DMS153 treated with DMSO at 0.1 percent for 48 hours (cell line): ENCODE measurements at regions not wholly inside any gene's neighbourhood (a gene's known extent, or its start where the extent isn't known, plus 50 kb on each side); places are given as distances from the start of the nearest gene placed in this dataset.
"Not testable (repeated sequence)": the region's sequence is repeated elsewhere in the genome, so short reads cannot be mapped to it uniquely, and the experiment has no call there.

ENCODE experiments used
- DNase-seq: peaks from one replicate; lab custom pipeline; 2025; ENCODE audit not compliant: unreplicated experiment; lab: John Stamatoyannopoulos, UW

GRCh38 chr2:238775591-238775990 lies 72.3 kb upstream of the TWIST2 start:
- no peak for DNase-seq

DNA sequence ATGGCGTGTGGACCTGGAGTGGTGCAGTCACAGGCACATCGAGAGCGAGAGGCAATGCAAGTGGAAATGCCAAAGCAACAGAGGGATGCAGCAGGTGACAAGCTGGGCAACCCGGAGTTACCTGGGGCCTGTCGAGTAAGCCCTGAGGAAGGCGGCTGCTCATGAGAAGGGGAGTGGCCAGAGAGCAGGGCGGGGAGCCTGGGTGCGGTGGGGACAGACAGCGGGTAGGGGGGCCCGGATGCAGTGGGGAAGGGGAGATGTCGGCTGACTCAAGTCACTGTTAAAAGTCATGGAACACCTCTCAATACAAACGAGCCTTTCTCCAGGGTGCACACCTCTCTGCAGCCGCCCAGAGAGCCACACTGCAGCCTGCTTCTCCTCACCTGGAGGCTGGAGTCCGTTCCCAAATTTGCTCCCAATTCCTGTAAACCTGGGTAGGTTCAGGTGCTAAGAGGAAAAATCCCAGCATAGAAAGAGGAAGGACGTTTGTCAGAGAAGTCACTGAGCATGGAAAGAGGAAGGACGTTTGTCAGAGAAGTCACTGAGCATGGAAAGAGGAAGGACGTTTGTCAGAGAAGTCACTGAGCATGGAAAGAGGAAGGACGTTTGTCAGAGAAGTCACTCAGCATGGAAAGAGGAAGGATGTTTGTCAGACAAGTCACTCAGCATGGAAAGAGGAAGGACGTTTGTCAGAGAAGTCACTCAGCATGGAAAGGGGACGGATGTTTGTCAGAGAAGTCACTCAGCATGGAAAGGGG lies 71.7 kb upstream of the TWIST2 start:
- no peak for DNase-seq

DNA sequence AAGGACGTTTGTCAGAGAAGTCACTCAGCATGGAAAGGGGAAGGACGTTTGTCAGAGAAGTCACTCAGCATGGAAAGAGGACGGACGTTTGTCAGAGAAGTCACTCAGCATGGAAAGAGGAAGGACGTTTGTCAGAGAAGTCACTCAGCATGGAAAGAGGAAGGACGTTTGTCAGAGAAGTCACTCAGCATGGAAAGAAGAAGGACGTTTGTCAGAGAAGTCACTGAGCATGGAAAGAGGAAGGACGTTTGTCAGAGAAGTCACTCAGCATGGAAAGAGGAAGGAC lies 71.2 kb upstream of the TWIST2 start:
- DNase-seq: not testable (repeated sequence)

DNA sequence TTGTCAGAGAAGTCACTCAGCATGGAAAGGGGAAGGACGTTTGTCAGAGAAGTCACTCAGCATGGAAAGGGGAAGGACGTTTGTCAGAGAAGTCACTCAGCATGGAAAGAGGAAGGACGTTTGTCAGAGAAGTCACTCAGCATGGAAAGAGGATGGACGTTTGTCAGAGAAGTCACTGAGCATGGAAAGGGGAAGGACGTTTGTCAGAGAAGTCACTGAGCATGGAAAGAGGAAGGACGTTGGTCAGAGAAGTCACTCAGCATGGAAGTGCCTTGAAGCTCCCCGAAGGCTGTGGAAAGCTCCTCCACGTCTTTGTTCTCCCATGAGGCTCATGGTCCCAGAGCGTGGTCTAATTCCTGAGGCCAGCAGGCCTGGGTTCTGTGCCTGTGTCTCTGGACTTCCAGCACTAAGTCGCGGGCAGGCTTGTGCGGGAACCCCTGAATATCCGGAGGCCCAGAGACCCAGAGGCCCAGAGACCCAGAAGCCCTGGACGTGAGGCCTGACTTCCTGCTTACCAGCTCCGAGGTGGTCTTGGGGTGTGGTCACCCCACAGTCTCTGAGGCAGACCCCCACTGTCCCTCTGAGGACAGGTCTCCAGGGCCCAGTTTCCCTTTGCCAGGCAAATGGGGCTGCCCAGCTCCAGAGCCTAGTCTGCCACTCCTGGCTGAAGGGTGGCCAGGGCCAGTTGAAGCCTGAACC lies 70.4 kb upstream of the TWIST2 start:
- DNase-seq: no peak

DNA sequence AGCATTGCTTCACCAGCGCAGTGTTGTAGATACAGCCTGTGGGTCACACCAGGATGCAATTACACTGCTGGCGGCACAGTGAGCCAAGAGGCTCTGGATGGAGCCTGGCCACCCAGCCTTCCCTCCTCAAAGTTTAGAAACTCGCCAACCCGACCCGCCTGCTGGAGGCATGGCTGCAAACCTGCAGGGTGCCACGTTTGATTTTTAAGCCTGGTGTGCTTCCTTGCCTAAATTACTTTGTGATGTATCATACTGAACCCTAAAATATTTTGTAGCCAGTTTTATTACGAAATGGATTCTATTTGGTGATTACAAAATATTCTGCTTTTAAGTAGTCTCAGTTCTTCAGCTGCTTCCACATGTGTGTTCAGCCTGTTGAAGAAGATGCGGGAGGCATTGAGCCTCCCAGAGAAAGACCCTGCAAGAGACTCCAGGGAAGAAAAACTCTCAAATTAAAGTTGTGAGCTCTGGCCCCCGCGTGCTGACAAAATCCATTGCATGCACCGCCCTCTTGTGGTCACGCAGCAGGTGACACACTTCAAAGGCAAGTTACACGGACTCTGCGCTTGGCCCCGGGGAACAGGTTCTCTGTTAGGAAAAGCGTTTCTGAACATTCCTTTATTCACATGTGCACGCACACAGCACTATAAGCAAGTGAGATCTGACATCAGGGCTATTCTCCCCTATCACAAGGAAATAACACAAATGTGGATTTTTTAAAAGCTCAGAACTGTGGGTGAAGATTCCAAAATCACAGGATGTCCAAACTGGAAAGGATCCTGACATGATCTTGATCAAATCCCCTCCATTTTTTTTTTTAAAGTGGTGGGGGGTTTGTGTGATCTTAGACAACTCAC lies 63.0 kb upstream of the TWIST2 start:
- DNase-seq: peak; percentile 43

- no peak for DNase-seq
These were observed 62.4 kb upstream of the TWIST2 start for GRCh38 chr2:238785528-238785860.

GRCh38 chr2:238786379-238786778 lies 61.5 kb upstream of the TWIST2 start:
- no peak for DNase-seq

GRCh38 chr2:238786792-238787490 lies 60.9 kb upstream of the TWIST2 start:
- no peak for DNase-seq

DNA sequence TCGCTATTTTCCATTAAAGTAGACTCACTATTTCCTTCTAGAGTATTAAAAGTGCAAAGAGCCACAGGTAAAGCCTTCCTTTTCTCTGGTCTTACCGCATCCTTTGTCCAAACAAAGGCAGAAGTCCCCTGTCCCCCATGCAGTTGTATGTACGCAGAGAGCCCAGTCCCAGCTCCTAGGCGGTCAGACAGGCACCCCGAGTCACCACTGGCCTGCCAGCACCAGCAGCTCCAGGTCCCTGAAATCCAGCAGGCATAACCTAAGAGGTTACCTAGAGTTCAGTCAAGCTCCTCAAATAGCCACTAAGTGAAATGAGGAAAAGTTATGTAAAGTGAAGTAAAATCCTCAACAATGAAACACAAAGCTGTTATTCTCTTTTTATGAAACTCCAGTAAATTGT lies 60.4 kb upstream of the TWIST2 start:
- DNase-seq: no peak

DNA sequence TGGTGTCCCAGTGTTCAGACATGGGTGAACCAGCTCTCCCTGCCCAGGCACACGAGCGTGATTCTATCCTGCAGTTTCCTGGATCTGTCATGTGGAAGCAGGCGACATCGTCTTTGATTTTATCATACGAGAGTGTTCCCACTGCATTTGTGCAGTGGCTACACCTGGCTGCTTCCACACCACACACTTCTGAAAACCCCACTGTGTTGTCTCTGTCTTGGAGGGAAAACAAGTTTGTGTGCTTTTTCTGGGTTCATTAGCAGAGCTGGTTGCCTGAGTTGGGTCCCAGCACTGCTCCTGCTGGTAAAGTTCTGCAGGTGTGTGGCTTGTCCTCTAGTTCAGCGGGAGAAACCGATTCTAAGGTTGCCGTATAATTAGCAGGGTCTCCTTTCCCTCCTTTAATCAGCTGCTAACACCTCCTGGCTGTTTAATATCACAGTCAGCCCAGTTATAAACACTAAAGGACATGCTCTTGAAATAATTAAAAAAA lies 58.5 kb upstream of the TWIST2 start:
- no peak for DNase-seq

DNA sequence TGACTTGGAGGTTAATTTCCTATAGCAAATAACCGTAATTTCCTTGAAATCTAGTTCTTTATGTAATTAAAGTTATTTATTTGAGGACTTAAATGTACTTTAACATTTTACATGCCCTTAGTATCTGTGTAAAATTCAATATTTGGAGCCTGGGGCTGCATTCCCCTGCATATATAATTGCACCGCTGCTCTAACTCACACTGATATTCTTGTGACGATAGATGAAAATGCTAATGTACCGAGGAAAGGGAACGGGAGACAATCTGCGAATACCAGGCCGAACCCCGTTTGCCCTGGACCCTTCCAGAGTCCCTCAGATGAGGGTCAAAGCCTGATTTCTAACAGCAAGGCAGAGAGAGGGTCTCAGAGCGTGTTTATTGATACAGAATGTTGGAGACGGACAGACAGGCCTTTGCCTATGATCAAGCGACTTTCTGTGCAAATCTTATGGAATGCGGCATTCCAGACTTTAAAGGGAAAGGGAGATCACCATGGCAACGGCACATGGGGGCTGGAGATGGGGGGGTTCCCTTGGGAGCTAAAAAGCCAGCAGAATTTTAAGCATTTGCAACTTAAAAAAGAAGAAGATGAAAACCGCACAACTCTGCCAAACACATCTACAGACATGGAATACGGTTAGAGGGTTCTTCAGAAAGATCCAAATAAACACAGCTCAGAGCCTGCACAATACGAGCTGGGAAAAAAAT lies 57.6 kb upstream of the TWIST2 start:
- DNase-seq: no peak

- no peak for DNase-seq
These were observed 57.1 kb upstream of the TWIST2 start for GRCh38 chr2:238790833-238791230.

- no peak for DNase-seq
These were observed 56.5 kb upstream of the TWIST2 start for GRCh38 chr2:238791354-238791753.

GRCh38 chr2:238793306-238793705 lies 54.6 kb upstream of the TWIST2 start:
- no peak for DNase-seq

DNA sequence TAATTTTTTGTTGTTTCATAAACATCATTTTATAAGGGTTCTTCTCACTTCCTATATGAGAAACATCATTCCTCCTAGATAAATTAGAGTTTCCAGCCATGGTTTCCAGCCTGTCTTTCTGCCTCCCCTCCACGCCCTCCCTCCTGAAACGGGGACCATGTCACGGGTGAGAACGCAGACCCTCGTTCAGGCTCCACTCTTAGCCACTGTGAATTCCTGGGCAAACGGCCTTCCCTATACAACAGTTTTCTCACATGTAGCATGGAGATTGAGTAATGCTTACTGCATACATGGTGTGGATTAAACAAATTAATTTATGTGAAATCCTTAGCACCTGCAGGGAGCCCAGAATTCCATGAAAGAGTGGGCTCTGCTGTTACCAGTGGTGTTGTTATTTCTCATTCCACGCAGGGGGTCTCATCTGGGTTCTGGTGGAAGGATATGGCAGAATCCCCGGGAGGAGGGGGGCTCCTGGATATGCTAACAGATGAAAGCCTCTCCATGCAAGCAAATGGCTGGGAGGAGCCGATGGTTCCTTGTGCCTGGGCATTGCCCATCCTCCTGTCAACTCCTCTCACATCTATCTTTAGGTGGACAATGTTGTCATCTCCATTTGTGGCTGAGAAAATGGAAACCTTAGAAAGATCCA lies 54.0 kb upstream of the TWIST2 start:
- DNase-seq: no peak

- no peak for DNase-seq
These were observed 51.5 kb upstream of the TWIST2 start for GRCh38 chr2:238796223-238796885.

DNA sequence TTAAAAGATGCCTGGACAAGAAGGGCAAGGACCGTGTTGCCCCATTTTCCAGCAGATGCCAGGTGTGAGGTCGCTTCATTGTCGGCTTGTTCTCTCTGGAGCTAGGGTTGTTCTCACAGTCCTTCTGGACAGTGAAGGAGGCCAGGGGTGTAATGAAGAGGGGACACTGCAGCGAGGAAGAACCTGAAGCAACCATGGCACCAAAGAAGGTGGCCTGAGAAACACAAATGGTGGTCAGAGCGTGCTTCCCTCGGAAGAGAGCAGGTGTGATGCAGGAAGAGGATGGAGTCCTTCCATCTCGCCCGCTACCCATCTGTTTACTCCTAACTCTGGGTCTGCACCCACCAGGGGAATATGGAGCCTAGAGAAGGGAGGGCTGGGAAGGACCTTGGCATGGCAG lies 50.3 kb upstream of the TWIST2 start:
- DNase-seq: no peak
